HL-60 (cell line): ENCODE measurements at regions not wholly inside any gene's neighbourhood (a gene's known extent, or its start where the extent isn't known, plus 50 kb on each side); places are given as distances from the start of the nearest gene placed in this dataset.

Source experiments
- DNase-seq, 2 experiments: peaks; one replicate each; pipeline ENCODE4 v3.0.0-alpha.2; 2010 to 2020; ENCODE audit warnings: low read depth in 1 of 2, low spot score in 1 of 2
- H3K27ac ChIP-seq: fragments of 250-450 bp; sonication (Bioruptor Pico); replicated peaks from 2 replicates; pipeline ENCODE4 v1.5.1; 2020; ENCODE audit warnings: mild to moderate bottlenecking, moderate library complexity
- H3K27me3 ChIP-seq: fragments of 250-450 bp; sonication (Bioruptor Pico); 2 replicates; pipeline ENCODE4 v1.5.1; 2021; ENCODE audit warnings: mild to moderate bottlenecking, moderate library complexity; ENCODE audit not compliant: insufficient read depth, poor library complexity, severe bottlenecking
- H3K4me3 ChIP-seq: replicated peaks from 2 replicates; pipeline ENCODE4 v1.5.1; 2011; ENCODE audit warnings: mild to moderate bottlenecking, control low read depth, low read length; ENCODE audit not compliant: insufficient read depth
- GABPA ChIP-seq: IDR thresholded peaks from 2 replicates; pipeline ENCODE4 v1.6.1; 2012; ENCODE audit warnings: low read depth
- POLR2AphosphoS5 ChIP-seq: IDR thresholded peaks from 2 replicates; pipeline ENCODE4 v1.6.1; 2012; ENCODE audit warnings: low read depth
- REST ChIP-seq: IDR thresholded peaks from 2 replicates; pipeline ENCODE4 v1.6.1; 2012; ENCODE audit warnings: low read depth; ENCODE audit not compliant: insufficient replicate concordance
- SPI1 ChIP-seq: IDR thresholded peaks from 2 replicates; pipeline ENCODE4 v1.6.1; 2012; ENCODE audit warnings: low read depth, mild to moderate bottlenecking, borderline replicate concordance
- TF ChIP-seq, protein P1 (sequence below): IDR thresholded peaks from one replicate; pipeline ENCODE4 v1.5.1; 2011; ENCODE audit warnings: low read length, control low read depth, inconsistent platforms; ENCODE audit not compliant: insufficient read depth

- TF ChIP-seq SPI1, result no peak
- Histone ChIP-seq H3K4me3 (no peak overlapping the region), H3K27me3 (no peaks in the 10 kb centered on the region), H3K27ac (no peak overlapping the region)
- no peak for DNase-seq
Measured at GRCh38 chr21:21907271-21907670, 909.1 kb downstream of the NCAM2 start.

- no peak for TF ChIP-seq REST
- TF ChIP-seq GABPA, result no peak
- TF ChIP-seq, protein P1, sequence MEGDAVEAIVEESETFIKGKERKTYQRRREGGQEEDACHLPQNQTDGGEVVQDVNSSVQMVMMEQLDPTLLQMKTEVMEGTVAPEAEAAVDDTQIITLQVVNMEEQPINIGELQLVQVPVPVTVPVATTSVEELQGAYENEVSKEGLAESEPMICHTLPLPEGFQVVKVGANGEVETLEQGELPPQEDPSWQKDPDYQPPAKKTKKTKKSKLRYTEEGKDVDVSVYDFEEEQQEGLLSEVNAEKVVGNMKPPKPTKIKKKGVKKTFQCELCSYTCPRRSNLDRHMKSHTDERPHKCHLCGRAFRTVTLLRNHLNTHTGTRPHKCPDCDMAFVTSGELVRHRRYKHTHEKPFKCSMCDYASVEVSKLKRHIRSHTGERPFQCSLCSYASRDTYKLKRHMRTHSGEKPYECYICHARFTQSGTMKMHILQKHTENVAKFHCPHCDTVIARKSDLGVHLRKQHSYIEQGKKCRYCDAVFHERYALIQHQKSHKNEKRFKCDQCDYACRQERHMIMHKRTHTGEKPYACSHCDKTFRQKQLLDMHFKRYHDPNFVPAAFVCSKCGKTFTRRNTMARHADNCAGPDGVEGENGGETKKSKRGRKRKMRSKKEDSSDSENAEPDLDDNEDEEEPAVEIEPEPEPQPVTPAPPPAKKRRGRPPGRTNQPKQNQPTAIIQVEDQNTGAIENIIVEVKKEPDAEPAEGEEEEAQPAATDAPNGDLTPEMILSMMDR, result no peak
- no peak for TF ChIP-seq POLR2AphosphoS5
- TF ChIP-seq SPI1, result no peak
- DNase-seq, result no peak
- H3K27me3 ChIP-seq, result no peaks in the 10 kb centered on the region
- H3K27ac ChIP-seq, result no peak overlapping the region
- H3K4me3 ChIP-seq, result no peak overlapping the region
Measured at GRCh38 chr21:21915816-21916215, 917.6 kb downstream of the NCAM2 start.

DNA sequence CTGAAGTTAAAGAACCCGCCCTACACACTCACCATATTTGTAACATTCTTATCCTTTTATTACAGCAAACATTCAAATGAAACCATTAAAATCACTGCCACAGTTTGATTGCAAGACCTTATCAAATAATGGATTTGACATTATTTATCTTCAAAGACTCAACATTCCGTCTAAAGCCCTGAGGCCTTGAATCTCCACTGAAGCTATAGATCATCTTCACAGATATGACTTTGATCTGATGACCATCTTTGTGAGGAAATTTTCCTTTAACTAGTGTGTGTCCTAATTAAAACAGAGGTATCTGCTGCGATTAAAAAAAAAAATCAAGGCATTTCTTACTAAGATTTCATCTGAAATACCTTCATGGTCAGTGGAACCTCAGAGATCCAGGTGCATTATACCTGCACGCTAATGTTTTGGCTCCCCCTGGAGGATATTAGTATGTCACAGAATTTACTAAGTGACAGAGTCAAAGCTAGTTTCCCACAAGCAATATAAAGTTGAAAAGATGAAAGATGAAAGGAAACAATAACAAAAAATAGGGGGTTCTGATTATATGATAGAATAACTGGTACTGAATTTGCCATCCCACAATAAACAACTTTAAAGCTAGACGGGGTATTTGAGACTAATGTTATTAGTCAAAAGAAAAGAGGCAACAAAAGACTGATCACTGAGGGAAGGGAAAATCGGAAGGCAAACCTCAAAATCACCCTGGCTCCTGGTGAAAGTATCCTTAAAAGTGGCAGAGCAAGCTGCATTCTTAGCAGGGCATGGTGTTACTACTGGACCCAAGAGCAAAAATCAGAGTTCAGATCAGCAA is 923.4 kb downstream of the NCAM2 start:
- H3K27ac ChIP-seq, result no peak overlapping the region
- TF ChIP-seq POLR2AphosphoS5, result no peak
- no peak for TF ChIP-seq SPI1
- TF ChIP-seq, protein P1, result no peak
- TF ChIP-seq REST, result no peak
- no peak for TF ChIP-seq GABPA
- no peak for DNase-seq
- H3K4me3 ChIP-seq, result no peak overlapping the region
- no peaks in the 10 kb centered on the region for H3K27me3 ChIP-seq

GRCh38 chr21:21929226-21929625 is 931.0 kb downstream of the NCAM2 start:
- no peak for DNase-seq
- TF ChIP-seq, protein P1, result no peak
- TF ChIP-seq REST (no peak), SPI1 (no peak), POLR2AphosphoS5 (no peak), GABPA (no peak)
- Histone ChIP-seq H3K4me3 (no peak overlapping the region), H3K27me3 (no peaks in the 10 kb centered on the region), H3K27ac (no peak overlapping the region)
